ENCODE measurements at regions not wholly inside any gene's neighbourhood (a gene's known extent, or its start where the extent isn't known, plus 50 kb on each side); places are given as distances from the start of the nearest gene placed in this dataset.

- CTCF ChIA-PET, result no interaction called here
- no peak for DNase-seq (ENCODE audit: low read depth, low spot score)
- TF ChIP-seq CTCF (IDR thresholded peaks at IDR 0.05; ENCODE audit: insufficient read depth, low read length, missing control alignments), result no peak
- no peak overlapping the region for H3K4me3 ChIP-seq (ENCODE audit: low read depth, low read length)
- POLR2A ChIA-PET, result no interaction called here
These were observed 434.6 kb upstream of the MON1B start for GRCh38 chr16:76756423-76756822.

- CTCF ChIA-PET, result no interaction called here
- no peak for DNase-seq (ENCODE audit: low read depth, low spot score)
- no peak overlapping the region for H3K4me3 ChIP-seq (ENCODE audit: low read depth, low read length)
- TF ChIP-seq CTCF (IDR thresholded peaks at IDR 0.05; ENCODE audit: insufficient read depth, low read length, missing control alignments), result no peak
- POLR2A ChIA-PET, result no interaction called here
These were observed 434.0 kb upstream of the MON1B start for GRCh38 chr16:76756951-76757350.

GRCh38 chr16:76766538-76766937, 424.5 kb upstream of the MON1B start:
- H3K4me3 ChIP-seq (ENCODE audit: low read depth, low read length), result no peak overlapping the region
- DNase-seq (ENCODE audit: low read depth, low spot score), result no peak
- CTCF ChIA-PET, result no interaction called here
- POLR2A ChIA-PET, result no interaction called here
- TF ChIP-seq CTCF (IDR thresholded peaks at IDR 0.05; ENCODE audit: insufficient read depth, low read length, missing control alignments), result no peak

GRCh38 chr16:76768316-76768715, 422.7 kb upstream of the MON1B start:
- POLR2A ChIA-PET, result no interaction called here
- no peak overlapping the region for H3K4me3 ChIP-seq (ENCODE audit: low read depth, low read length)
- TF ChIP-seq CTCF (IDR thresholded peaks at IDR 0.05; ENCODE audit: insufficient read depth, low read length, missing control alignments), result no peak
- CTCF ChIA-PET, result no interaction called here
- no peak for DNase-seq (ENCODE audit: low read depth, low spot score)

GRCh38 chr16:76768948-76769347, 422.0 kb upstream of the MON1B start:
- POLR2A ChIA-PET, result no interaction called here

GRCh38 chr16:76771216-76771615, 419.8 kb upstream of the MON1B start:
- ChIA-PET POLR2A (no interaction called here), CTCF (no interaction called here)

More at GRCh38 chr16:76768948-76769347, 422.0 kb upstream of the MON1B start:
- TF ChIP-seq CTCF (IDR thresholded peaks at IDR 0.05; ENCODE audit: insufficient read depth, low read length, missing control alignments), result no peak
- CTCF ChIA-PET, result no interaction called here
- DNase-seq (ENCODE audit: low read depth, low spot score), result no peak
- H3K4me3 ChIP-seq (ENCODE audit: low read depth, low read length), result no peak overlapping the region

More at GRCh38 chr16:76771216-76771615, 419.8 kb upstream of the MON1B start:
- no peak for DNase-seq (ENCODE audit: low read depth, low spot score)
- TF ChIP-seq CTCF (IDR thresholded peaks at IDR 0.05; ENCODE audit: insufficient read depth, low read length, missing control alignments), result no peak
- H3K4me3 ChIP-seq (ENCODE audit: low read depth, low read length), result no peak overlapping the region
